IMR-90 (cell line): ENCODE measurements at regions not wholly inside any gene's neighbourhood (a gene's known extent, or its start where the extent isn't known, plus 50 kb on each side); places are given as distances from the start of the nearest gene placed in this dataset.

Experiments used
- ATAC-seq: fragments of 200-7000 bp; cut with Tn5 transposase; 2 replicates; pipeline ENCODE4 v1.9.1; 2020; ENCODE audit warnings: low read depth, mild to moderate bottlenecking, moderate library complexity
- BruUV-seq: library from RNA; stranded (reverse); fragments of 400-500 nt; replicated peaks from 2 replicates; lab custom pipeline; 2021; lab: Mats Ljungman, UMichigan
- CTCF ChIA-PET: fragments of 300-600 bp; formaldehyde crosslinking; extraction: SDS; loops from one replicate; lab custom pipeline; 2021; ENCODE audit warnings: antibody characterized with exemption; lab: Yijun Ruan, JAX
- POLR2A ChIA-PET: fragments of 300-600 bp; sonication (Branson Sonifier 250); formaldehyde crosslinking; loops from one replicate; lab custom pipeline; 2022; ENCODE audit warnings: antibody characterized with exemption; ENCODE audit not compliant: unreplicated experiment; lab: Charles Lee
- DNase-seq: peaks from one replicate; pipeline ENCODE4 v3.0.0; 2013
- H2AFZ ChIP-seq: replicated peaks from 2 replicates; pipeline ENCODE3; 2013; ENCODE audit warnings: low read length, mild to moderate bottlenecking; ENCODE audit not compliant: poor library complexity
- H2AK5ac ChIP-seq: 2 replicates; pipeline ENCODE4 v1.6.1; 2013; ENCODE audit warnings: low read depth, low read length, inconsistent platforms
- H2AK9ac ChIP-seq: replicated peaks from 2 replicates; pipeline ENCODE3; 2013; ENCODE audit warnings: mild to moderate bottlenecking, low read depth, low read length, moderate library complexity; ENCODE audit not compliant: poor library complexity
- H2BK120ac ChIP-seq: 2 replicates; pipeline ENCODE4 v1.6.1; 2013; ENCODE audit warnings: low read depth, low read length, inconsistent platforms
- H2BK15ac ChIP-seq: 3 replicates; pipeline ENCODE4 v1.6.1; 2013; ENCODE audit warnings: low read depth, low read length, inconsistent platforms
- H2BK20ac ChIP-seq: 2 replicates; pipeline ENCODE4 v1.6.1; 2013; ENCODE audit warnings: low read depth, mild to moderate bottlenecking, inconsistent platforms, low read length, moderate library complexity
- H2BK5ac ChIP-seq: 2 replicates; pipeline ENCODE4 v1.6.1; 2013; ENCODE audit warnings: mild to moderate bottlenecking, low read depth, low read length, inconsistent platforms; ENCODE audit not compliant: poor library complexity, severe bottlenecking
- H3K14ac ChIP-seq: replicated peaks from 2 replicates; pipeline ENCODE4 v1.6.1; 2013; ENCODE audit warnings: low read depth, low read length, inconsistent platforms
- H3K18ac ChIP-seq: 2 replicates; pipeline ENCODE4 v1.6.1; 2013; ENCODE audit warnings: low read depth, low read length, control low read depth
- H3K23ac ChIP-seq: 2 replicates; pipeline ENCODE4 v1.6.1; 2013; ENCODE audit warnings: low read depth, low read length, inconsistent platforms
- H3K27ac ChIP-seq: 2 replicates; pipeline ENCODE4 v1.5.1; 2013; ENCODE audit warnings: mild to moderate bottlenecking, control low read depth, low read length; ENCODE audit not compliant: insufficient read depth
- H3K27me3 ChIP-seq: 2 replicates; pipeline ENCODE4 v1.6.1; 2013; ENCODE audit warnings: low read length; ENCODE audit not compliant: control insufficient read depth, insufficient read depth
- H3K36me3 ChIP-seq: 2 replicates; pipeline ENCODE4 v1.6.1; 2013; ENCODE audit warnings: low read length, mixed read lengths; ENCODE audit not compliant: control insufficient read depth, insufficient read depth
- H3K4ac ChIP-seq: 2 replicates; pipeline ENCODE4 v1.6.1; 2013; ENCODE audit warnings: low read depth, low read length, inconsistent platforms
- H3K4me1 ChIP-seq: 2 replicates; pipeline ENCODE4 v1.6.1; 2013; ENCODE audit warnings: low read length, mixed read lengths; ENCODE audit not compliant: control insufficient read depth, insufficient read depth
- H3K4me2 ChIP-seq: 2 replicates; pipeline ENCODE4 v1.6.1; 2013; ENCODE audit warnings: low read depth, mild to moderate bottlenecking, control low read depth, low read length, moderate library complexity
- H3K4me3 ChIP-seq: 2 replicates; pipeline ENCODE4 v1.5.1; 2013; ENCODE audit warnings: low read depth, mild to moderate bottlenecking, control low read depth, low read length, moderate library complexity; ENCODE audit not compliant: insufficient read depth
- H3K56ac ChIP-seq: 2 replicates; pipeline ENCODE4 v1.6.1; 2013; ENCODE audit warnings: low read length, inconsistent platforms; ENCODE audit not compliant: insufficient read depth; ENCODE audit errors: extremely low read depth
- H3K79me1 ChIP-seq, 2 experiments: 2 replicates each; pipeline ENCODE4 v1.6.1; 2013; ENCODE audit warnings: low read length in 2 of 2, inconsistent platforms in 1 of 2, low read depth in 1 of 2
- H3K9ac ChIP-seq: 2 replicates; pipeline ENCODE4 v1.6.1; 2013; ENCODE audit warnings: low read depth, low read length, control low read depth
- H3K9me1 ChIP-seq: 2 replicates; pipeline ENCODE4 v1.6.1; 2013; ENCODE audit warnings: low read length, inconsistent platforms; ENCODE audit not compliant: insufficient read depth
- H3K9me3 ChIP-seq: 2 replicates; pipeline ENCODE4 v1.6.1; 2013; ENCODE audit warnings: low read length; ENCODE audit not compliant: control insufficient read depth, insufficient read depth
- H4K20me1 ChIP-seq: 2 replicates; pipeline ENCODE4 v1.6.1; 2013; ENCODE audit warnings: low read length, inconsistent platforms; ENCODE audit not compliant: insufficient read depth
- H4K5ac ChIP-seq: 2 replicates; pipeline ENCODE4 v1.6.1; 2013; ENCODE audit warnings: mild to moderate bottlenecking, low read depth, low read length, control low read depth
- H4K8ac ChIP-seq, 2 experiments: 2 replicates each; pipeline ENCODE4 v1.6.1; 2013; ENCODE audit warnings: low read depth in 2 of 2, low read length in 2 of 2, control low read depth in 1 of 2, inconsistent platforms in 1 of 2
- H4K91ac ChIP-seq: 2 replicates; pipeline ENCODE4 v1.6.1; 2013; ENCODE audit warnings: low read depth, low read length, inconsistent platforms; ENCODE audit not compliant: insufficient read depth
- FOS ChIP-seq: fragments of 150-350 bp; IDR thresholded peaks from 2 replicates; pipeline ENCODE4 v1.6.1; 2016; ENCODE audit warnings: low read depth, low read length
- MAZ ChIP-seq: IDR thresholded peaks from 2 replicates; pipeline ENCODE4 v1.6.1; 2012; ENCODE audit warnings: low read depth, mild to moderate bottlenecking, low read length, improper control_type of control experiment, moderate library complexity, borderline replicate concordance
- MXI1 ChIP-seq: IDR thresholded peaks from 2 replicates; pipeline ENCODE4 v1.6.1; 2012; ENCODE audit warnings: low read depth, mild to moderate bottlenecking, low read length, moderate library complexity, borderline replicate concordance
- RCOR1 ChIP-seq: IDR thresholded peaks from 2 replicates; pipeline ENCODE4 v1.6.1; 2012; ENCODE audit warnings: mild to moderate bottlenecking, low read length, improper control_type of control experiment; ENCODE audit not compliant: insufficient replicate concordance
- SMC3 ChIP-seq: fragments of 150-350 bp; IDR thresholded peaks from 2 replicates; pipeline ENCODE4 v1.6.1; 2016; ENCODE audit warnings: low read depth, mild to moderate bottlenecking, antibody characterized with exemption, low read length, moderate library complexity
- WGBS, 2 experiments: methylation state at CpG; one replicate each; pipeline versions ENCODE4 v1.1.5 to v1.1.7; 2013; ENCODE audit warnings: missing lambda C conversion rate in 2 of 2; ENCODE audit not compliant: insufficient read length in 1 of 2; ENCODE audit errors: extremely low coverage in 2 of 2; 5-methylcytosine and 5-hydroxymethylcytosine counted together
- dilution Hi-C: fragments of 300-500 bp; cut with HindIII; formaldehyde crosslinking; loops from one replicate; pipeline ENCODE4 v1.14.3; 2018; ENCODE audit warnings: low sequenced_read_pairs; ENCODE audit not compliant: unreplicated experiment
- in situ Hi-C: fragments of 300-500 bp; cut with MboI; formaldehyde crosslinking; loops from 3 replicates; pipeline ENCODE4 v1.14.3; 2019; ENCODE audit warnings: low sequenced_read_pairs, inconsistent platforms, mixed read lengths
- intact Hi-C: fragments of 100-400 bp; cut with micrococcal nuclease; formaldehyde crosslinking; loops from 2 replicates; pipeline ENCODE4 v1.10.0; 2022
- TF ChIP-seq, protein P1 (sequence below): fragments of 150-350 bp; IDR thresholded peaks from 2 replicates; pipeline ENCODE4 v1.6.1; 2017; ENCODE audit warnings: mild to moderate bottlenecking, antibody characterized with exemption, low read length, low read depth

- H3K27ac ChIP-seq = no peak overlapping the region
- in situ Hi-C loops = no loop called here
- H3K4me3 ChIP-seq = no peak overlapping the region
- no peaks in the 10 kb centered on the region for H3K36me3 ChIP-seq
- no peak overlapping the region for H2BK5ac ChIP-seq
- H2AFZ ChIP-seq = no peak overlapping the region
- H2AK5ac ChIP-seq = no peak overlapping the region; the same call in 1 of the 2 replicates
- peaks cover 7% of the 10 kb centered on the region for H3K27me3 ChIP-seq
- DNase-seq (no peak), ATAC-seq (no peak)
- no peak overlapping the region for H4K5ac ChIP-seq
- H3K4ac ChIP-seq = no peak overlapping the region
- H3K79me1 ChIP-seq = no peaks in the 10 kb centered on the region
- POLR2A ChIA-PET = no interaction called here
- H3K4me1 ChIP-seq = no peaks in the 10 kb centered on the region; the same call in 1 of the 2 replicates
- H2BK120ac ChIP-seq = no peak overlapping the region
- WGBS, 2 experiments = 83% methylated on average over 1 of the region's 2 CpGs; no CpG with 5 or more reads in 1 of the 2 experiments
- no peak overlapping the region for H3K56ac ChIP-seq
- H3K9ac ChIP-seq = no peak overlapping the region
- no peak overlapping the region for H3K18ac ChIP-seq
- no peaks in the 10 kb centered on the region for H3K9me1 ChIP-seq
- intact Hi-C loops = no loop called here
- dilution Hi-C loops = no loop called here
- no peak overlapping the region for H4K91ac ChIP-seq
- no peak overlapping the region for H2BK20ac ChIP-seq
- H3K4me2 ChIP-seq = no peak overlapping the region
- BruUV-seq = no TSS peak
- H3K9me3 ChIP-seq = 0 out of 2 replicates have a peak, but pooled peaks cover 2% of the 10 kb centered on the region
- H2AK9ac ChIP-seq = no peak overlapping the region
- no peak for TF ChIP-seq RCOR1
- TF ChIP-seq MXI1 = no peak
- no peak for TF ChIP-seq MAZ
- TF ChIP-seq SMC3 = no peak
- no peak for TF ChIP-seq FOS
- TF ChIP-seq, protein P1, sequence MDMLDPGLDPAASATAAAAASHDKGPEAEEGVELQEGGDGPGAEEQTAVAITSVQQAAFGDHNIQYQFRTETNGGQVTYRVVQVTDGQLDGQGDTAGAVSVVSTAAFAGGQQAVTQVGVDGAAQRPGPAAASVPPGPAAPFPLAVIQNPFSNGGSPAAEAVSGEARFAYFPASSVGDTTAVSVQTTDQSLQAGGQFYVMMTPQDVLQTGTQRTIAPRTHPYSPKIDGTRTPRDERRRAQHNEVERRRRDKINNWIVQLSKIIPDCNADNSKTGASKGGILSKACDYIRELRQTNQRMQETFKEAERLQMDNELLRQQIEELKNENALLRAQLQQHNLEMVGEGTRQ = no peak
- H2BK15ac ChIP-seq = no peak overlapping the region
- H4K20me1 ChIP-seq = no peaks in the 10 kb centered on the region
- H3K23ac ChIP-seq = no peak overlapping the region
- CTCF ChIA-PET = no interaction called here
- no peak overlapping the region for H3K14ac ChIP-seq
- no peak overlapping the region for H4K8ac ChIP-seq
These were observed 329.9 kb downstream of the BMP4 start for GRCh38 chr14:53626761-53627160.
